ENCODE measurements at regions not wholly inside any gene's neighbourhood (a gene's known extent, or its start where the extent isn't known, plus 50 kb on each side); places are given as distances from the start of the nearest gene placed in this dataset.
"Not testable (repeated sequence)": the region's sequence is repeated elsewhere in the genome, so short reads cannot be mapped to it uniquely, and the experiment has no call there.

DNA sequence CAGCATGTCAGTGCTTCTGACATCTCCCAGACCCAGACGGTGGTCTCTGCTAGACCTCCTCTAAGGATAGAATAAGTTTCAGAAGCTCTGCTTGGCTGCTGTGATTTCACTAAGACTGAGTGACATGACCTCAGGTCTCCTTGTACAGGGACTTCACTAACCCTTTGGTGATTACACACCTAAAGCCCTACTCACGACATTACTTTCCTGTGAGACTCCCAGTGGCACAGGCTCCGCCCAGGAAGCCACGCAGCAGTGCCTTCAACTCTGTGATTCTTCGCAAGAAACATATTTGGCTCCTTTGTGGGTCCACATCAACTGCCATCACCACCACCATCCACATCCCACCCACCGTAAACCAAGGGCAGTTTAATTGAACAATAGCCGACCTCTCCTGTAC is 220.7 kb downstream of the ANKRD36 start:
- H3K9me2 ChIP-seq (replicated peaks; ENCODE audit: insufficient read depth, low read length); H3K36me3 ChIP-seq (ENCODE audit: insufficient read depth, low read length); H3K9ac ChIP-seq (ENCODE audit: low read length); H3K9me3 ChIP-seq (ENCODE audit: low read length); H3K27ac ChIP-seq (ENCODE audit: low read length); H3K27me3 ChIP-seq (ENCODE audit: low read length); H4K20me1 ChIP-seq (ENCODE audit: insufficient read depth, low read depth, low read length); H2AFZ ChIP-seq (ENCODE audit: low read length); H3K4me3 ChIP-seq (ENCODE audit: low read length); H3K4me2 ChIP-seq (ENCODE audit: low read depth, low read length, poor library complexity, severe bottlenecking); H3K4me1 ChIP-seq (ENCODE audit: low read length); H3K79me2 ChIP-seq (ENCODE audit: low read length); DNase-seq: not testable (repeated sequence)

DNA sequence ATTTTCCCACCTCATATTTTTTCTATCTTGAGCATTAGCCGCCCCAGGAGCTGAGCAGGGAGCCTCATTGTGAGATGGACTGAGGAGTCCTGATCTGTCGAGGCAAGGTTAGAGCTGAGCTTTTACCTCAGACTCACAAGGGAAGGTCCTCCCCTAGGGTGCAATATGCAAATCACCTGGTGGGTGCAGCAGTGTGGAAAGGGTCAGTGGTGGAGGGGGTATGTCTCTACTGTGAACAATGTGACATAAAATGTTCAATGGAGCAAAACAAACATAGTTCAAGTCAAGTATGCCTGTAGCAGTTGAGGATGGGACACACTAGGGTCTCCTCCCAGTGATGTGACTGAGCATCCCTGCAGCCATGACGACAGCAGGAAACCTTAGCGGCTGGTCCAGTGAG is 219.2 kb downstream of the ANKRD36 start:
- not testable (repeated sequence) for H3K79me2 ChIP-seq (ENCODE audit: low read length); H2AFZ ChIP-seq (ENCODE audit: low read length); H3K4me3 ChIP-seq (ENCODE audit: low read length); DNase-seq; H3K36me3 ChIP-seq (ENCODE audit: insufficient read depth, low read length); H4K20me1 ChIP-seq (ENCODE audit: insufficient read depth, low read depth, low read length); H3K27me3 ChIP-seq (ENCODE audit: low read length); H3K4me2 ChIP-seq (ENCODE audit: low read depth, low read length, poor library complexity, severe bottlenecking); H3K9ac ChIP-seq (ENCODE audit: low read length); H3K27ac ChIP-seq (ENCODE audit: low read length); H3K9me3 ChIP-seq (ENCODE audit: low read length); H3K9me2 ChIP-seq (replicated peaks; ENCODE audit: insufficient read depth, low read length); H3K4me1 ChIP-seq (ENCODE audit: low read length)

DNA sequence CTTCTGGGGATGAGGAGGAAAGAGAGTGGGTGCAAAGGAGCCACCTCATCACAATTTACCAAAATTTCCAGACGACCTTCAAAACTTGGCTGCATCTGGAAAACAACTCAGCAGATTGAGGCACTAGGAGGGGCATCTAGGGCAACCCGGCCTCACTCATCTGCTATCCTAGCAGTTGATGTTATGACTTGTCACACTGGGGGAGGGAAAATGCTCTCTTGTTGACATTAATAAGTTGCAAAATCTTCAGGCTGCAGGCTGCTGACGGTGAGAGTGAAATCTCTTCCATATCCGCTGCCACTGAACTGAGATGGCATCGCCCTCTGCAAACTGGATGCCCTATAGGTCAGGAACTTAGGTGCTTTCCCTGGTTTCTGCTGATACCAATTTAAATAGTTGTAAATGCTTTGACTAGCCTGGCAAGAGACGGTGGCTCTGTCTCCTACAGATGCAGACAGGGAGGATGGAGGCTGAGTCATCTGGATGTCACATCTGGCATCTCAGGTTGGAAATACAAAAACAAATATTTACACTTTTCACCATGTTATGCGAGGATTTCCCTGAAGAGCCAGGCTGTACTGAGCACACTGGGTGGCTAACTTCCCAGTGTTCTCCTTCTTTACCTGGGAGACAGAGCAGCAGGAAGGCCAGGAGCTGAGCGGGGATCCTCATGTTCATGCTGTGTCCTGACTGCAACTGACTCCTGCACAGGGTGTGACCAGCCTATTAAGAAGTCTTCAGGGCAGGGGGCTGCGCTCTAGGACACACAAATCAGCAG is 209.2 kb downstream of the ANKRD36 start:
- H3K9me2 ChIP-seq (replicated peaks; ENCODE audit: insufficient read depth, low read length); H3K4me1 ChIP-seq (ENCODE audit: low read length); H3K79me2 ChIP-seq (ENCODE audit: low read length); H3K9ac ChIP-seq (ENCODE audit: low read length); H3K4me3 ChIP-seq (ENCODE audit: low read length); H3K4me2 ChIP-seq (ENCODE audit: low read depth, low read length, poor library complexity, severe bottlenecking); H3K9me3 ChIP-seq (ENCODE audit: low read length); H2AFZ ChIP-seq (ENCODE audit: low read length); H3K36me3 ChIP-seq (ENCODE audit: insufficient read depth, low read length); H4K20me1 ChIP-seq (ENCODE audit: insufficient read depth, low read depth, low read length); H3K27ac ChIP-seq (ENCODE audit: low read length); DNase-seq; H3K27me3 ChIP-seq (ENCODE audit: low read length): not testable (repeated sequence)

DNA sequence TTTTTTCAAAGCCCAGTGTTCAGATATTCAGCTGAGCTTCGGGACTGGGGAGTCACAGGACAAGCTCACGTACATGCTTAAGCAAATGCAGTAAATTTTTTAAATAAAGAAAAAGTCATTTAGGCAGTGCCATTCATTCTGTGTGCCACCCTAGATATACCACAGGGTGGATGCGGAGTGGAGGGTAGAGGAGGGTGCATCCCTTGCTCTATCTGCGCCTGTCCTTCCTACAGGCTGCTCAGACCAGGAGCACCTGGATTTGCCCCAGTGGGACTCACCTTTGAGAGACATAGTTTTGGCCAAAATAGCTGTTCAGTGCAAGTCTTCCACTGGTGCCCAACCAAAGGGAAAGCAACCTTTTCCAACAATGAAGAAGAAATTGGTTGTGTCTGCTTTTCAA is 202.4 kb downstream of the ANKRD36 start:
- H3K4me3 ChIP-seq (ENCODE audit: low read length); H4K20me1 ChIP-seq (ENCODE audit: insufficient read depth, low read depth, low read length); H3K36me3 ChIP-seq (ENCODE audit: insufficient read depth, low read length); H3K79me2 ChIP-seq (ENCODE audit: low read length); H3K9ac ChIP-seq (ENCODE audit: low read length); H3K27ac ChIP-seq (ENCODE audit: low read length); DNase-seq; H3K9me2 ChIP-seq (replicated peaks; ENCODE audit: insufficient read depth, low read length); H3K4me1 ChIP-seq (ENCODE audit: low read length); H3K9me3 ChIP-seq (ENCODE audit: low read length); H2AFZ ChIP-seq (ENCODE audit: low read length); H3K27me3 ChIP-seq (ENCODE audit: low read length); H3K4me2 ChIP-seq (ENCODE audit: low read depth, low read length, poor library complexity, severe bottlenecking): not testable (repeated sequence)

DNA sequence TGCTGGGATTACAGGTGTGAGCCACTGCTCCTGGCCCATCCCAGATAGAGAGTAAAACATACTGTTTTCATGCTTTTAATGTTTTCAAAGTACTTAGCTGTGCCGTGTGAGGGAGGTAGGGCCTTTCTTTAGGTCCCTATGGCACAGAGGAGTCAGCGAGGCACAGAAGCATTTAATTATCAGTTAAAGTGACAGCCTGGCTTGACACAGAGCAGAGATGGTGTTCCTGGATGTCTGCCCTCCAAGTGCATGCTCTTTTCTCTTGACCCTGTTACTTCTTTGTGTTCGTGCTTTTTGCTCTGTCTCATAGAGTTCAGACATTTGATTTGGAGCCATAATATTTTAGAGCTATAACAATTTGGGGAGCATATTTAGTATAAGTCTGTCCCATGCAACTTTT is 199.5 kb downstream of the ANKRD36 start:
- H3K9me2 ChIP-seq (replicated peaks; ENCODE audit: insufficient read depth, low read length); H3K9me3 ChIP-seq (ENCODE audit: low read length); H3K4me1 ChIP-seq (ENCODE audit: low read length); H3K27me3 ChIP-seq (ENCODE audit: low read length); H2AFZ ChIP-seq (ENCODE audit: low read length); H3K27ac ChIP-seq (ENCODE audit: low read length); DNase-seq; H3K36me3 ChIP-seq (ENCODE audit: insufficient read depth, low read length); H3K4me2 ChIP-seq (ENCODE audit: low read depth, low read length, poor library complexity, severe bottlenecking); H3K9ac ChIP-seq (ENCODE audit: low read length); H4K20me1 ChIP-seq (ENCODE audit: insufficient read depth, low read depth, low read length); H3K4me3 ChIP-seq (ENCODE audit: low read length); H3K79me2 ChIP-seq (ENCODE audit: low read length): not testable (repeated sequence)

DNA sequence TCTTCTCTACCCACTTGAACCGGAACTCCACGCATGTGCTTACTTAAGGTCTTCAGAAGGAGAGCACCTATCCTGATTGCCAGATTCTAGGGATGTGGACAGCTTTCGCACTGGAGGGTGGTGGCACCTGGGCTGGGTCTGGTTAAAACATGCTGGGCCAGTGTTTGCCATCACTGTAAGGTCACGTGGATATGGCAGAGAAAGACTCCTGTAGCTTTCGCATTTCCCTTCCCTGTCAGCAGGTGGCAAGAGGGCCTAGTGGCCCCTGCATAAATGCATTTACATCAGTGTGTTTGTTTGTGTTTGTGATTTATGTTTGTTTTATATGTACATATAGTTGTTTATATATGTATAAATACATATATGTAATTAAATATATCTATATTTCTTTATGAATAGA is 192.5 kb downstream of the ANKRD36 start:
- H3K4me3 ChIP-seq (ENCODE audit: low read length); H3K9me3 ChIP-seq (ENCODE audit: low read length); H3K36me3 ChIP-seq (ENCODE audit: insufficient read depth, low read length); DNase-seq; H3K9ac ChIP-seq (ENCODE audit: low read length); H3K4me2 ChIP-seq (ENCODE audit: low read depth, low read length, poor library complexity, severe bottlenecking); H3K4me1 ChIP-seq (ENCODE audit: low read length); H3K9me2 ChIP-seq (replicated peaks; ENCODE audit: insufficient read depth, low read length); H3K79me2 ChIP-seq (ENCODE audit: low read length); H3K27me3 ChIP-seq (ENCODE audit: low read length); H2AFZ ChIP-seq (ENCODE audit: low read length); H4K20me1 ChIP-seq (ENCODE audit: insufficient read depth, low read depth, low read length); H3K27ac ChIP-seq (ENCODE audit: low read length): not testable (repeated sequence)

DNA sequence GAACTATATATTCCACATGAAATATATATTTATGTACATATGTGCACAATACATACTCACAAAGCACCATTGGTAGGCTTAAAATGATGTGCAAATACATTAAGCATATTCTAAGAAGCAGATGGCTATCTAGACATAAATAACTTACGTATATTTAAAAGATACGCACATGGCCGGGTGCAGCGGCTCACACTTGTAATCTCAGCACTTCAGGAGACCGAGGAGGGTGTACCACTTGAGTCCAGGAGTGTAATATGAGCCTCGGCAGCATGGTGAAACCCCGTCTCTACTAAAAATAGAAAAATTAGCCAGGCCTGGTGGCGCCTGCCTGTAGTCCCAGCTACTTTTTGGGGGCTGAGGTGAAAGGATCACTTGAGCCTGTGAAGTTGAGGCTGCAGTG is 189.9 kb downstream of the ANKRD36 start:
- not testable (repeated sequence) for H3K27ac ChIP-seq (ENCODE audit: low read length); H3K4me3 ChIP-seq (ENCODE audit: low read length); DNase-seq; H3K36me3 ChIP-seq (ENCODE audit: insufficient read depth, low read length); H3K9me2 ChIP-seq (replicated peaks; ENCODE audit: insufficient read depth, low read length); H3K27me3 ChIP-seq (ENCODE audit: low read length); H3K9me3 ChIP-seq (ENCODE audit: low read length); H3K4me1 ChIP-seq (ENCODE audit: low read length); H2AFZ ChIP-seq (ENCODE audit: low read length); H3K9ac ChIP-seq (ENCODE audit: low read length); H3K79me2 ChIP-seq (ENCODE audit: low read length); H3K4me2 ChIP-seq (ENCODE audit: low read depth, low read length, poor library complexity, severe bottlenecking); H4K20me1 ChIP-seq (ENCODE audit: insufficient read depth, low read depth, low read length)

DNA sequence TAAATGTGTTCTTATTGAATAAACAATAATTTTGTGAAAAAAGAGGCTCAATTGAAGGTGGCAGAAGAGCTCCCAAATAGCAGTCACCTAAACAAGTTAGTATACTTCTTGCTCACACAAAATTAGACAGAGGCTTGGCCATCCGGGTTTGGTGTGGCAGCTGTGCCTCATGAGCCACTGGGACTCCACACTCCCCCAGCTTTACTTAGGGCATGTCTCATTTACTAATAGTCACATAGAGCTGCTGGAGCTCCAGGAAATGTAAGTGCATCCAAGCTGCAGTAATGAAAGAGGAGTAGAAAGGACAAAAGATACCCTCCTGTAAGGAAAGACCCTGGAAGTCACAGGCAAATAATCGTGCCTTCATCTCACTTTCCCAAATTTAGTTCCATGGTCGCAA is 188.8 kb downstream of the ANKRD36 start:
- not testable (repeated sequence) for H2AFZ ChIP-seq (ENCODE audit: low read length); H3K4me1 ChIP-seq (ENCODE audit: low read length); H4K20me1 ChIP-seq (ENCODE audit: insufficient read depth, low read depth, low read length); H3K9me2 ChIP-seq (replicated peaks; ENCODE audit: insufficient read depth, low read length); H3K79me2 ChIP-seq (ENCODE audit: low read length); H3K27me3 ChIP-seq (ENCODE audit: low read length); H3K4me3 ChIP-seq (ENCODE audit: low read length); DNase-seq; H3K36me3 ChIP-seq (ENCODE audit: insufficient read depth, low read length); H3K9ac ChIP-seq (ENCODE audit: low read length); H3K4me2 ChIP-seq (ENCODE audit: low read depth, low read length, poor library complexity, severe bottlenecking); H3K27ac ChIP-seq (ENCODE audit: low read length); H3K9me3 ChIP-seq (ENCODE audit: low read length)

Measured in Karpas-422 (cell line).